Inflammatory macrophage treated with lipopolysaccharide for 1 hour (primary cell): ENCODE measurements at regions not wholly inside any gene's neighbourhood (a gene's known extent, or its start where the extent isn't known, plus 50 kb on each side); places are given as distances from the start of the nearest gene placed in this dataset.
A peak's percentile ranks its signal among the peaks of the same experiment; 100 is the strongest.
"Not testable (repeated sequence)": the region's sequence is repeated elsewhere in the genome, so short reads cannot be mapped to it uniquely, and the experiment has no call there.

ENCODE experiments used
- DNase-seq, 2 donors: peaks; one replicate each; pipeline ENCODE4 v3.0.0-alpha.2; 2020 to 2022

DNA sequence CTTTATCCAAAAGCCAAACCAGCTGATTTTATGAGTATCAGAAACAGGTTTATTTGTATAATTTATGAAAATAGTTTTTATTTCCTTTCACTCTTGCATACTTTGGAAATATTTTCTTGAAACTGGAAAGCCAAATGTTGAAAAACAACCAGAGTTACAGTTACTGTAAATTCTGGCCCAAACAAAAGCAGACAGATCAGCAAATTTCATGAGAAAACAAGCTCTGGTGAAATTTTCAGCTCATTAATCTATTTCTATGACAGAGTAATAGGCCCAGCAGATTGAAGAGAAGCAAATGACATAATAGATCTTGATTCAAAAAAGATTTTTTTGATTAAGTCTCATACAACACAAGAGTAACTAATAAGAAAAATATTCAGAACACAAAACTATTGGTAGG is 182.7 kb downstream of the ENC1 start:
- no peak for DNase-seq

GRCh38 chr5:74454263-74455030 is 186.1 kb downstream of the ENC1 start:
- DNase-seq: no peak

- peak; percentile 29 to 66 for DNase-seq
Measured at GRCh38 chr5:74452856-74453255, 187.7 kb downstream of the ENC1 start.

GRCh38 chr5:74450095-74450494 is 190.4 kb downstream of the ENC1 start:
- no peak for DNase-seq

DNA sequence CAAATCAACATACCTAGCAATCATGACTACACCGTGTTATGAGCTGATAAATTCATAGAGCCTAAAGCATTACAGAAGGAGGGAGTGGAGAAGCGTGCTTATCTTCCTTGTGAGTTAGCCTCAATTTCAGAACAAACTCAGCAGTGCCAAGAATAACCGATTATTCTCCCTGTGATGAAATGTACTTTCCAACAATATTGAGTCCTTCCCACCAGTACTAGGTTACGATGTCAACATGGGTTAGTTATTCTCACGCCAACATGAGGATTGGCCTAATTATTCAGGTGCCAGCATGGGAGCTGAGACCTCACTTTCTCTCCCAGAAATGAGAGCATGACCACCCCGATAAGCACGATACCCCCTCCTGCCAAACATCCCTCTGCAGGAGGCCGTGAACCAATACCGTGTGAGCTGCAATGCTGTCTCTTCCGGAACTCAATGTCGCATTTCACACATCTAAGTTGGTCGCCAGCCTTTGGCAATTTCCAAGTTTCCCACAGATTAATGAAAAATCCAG is 193.7 kb downstream of the ENC1 start:
- DNase-seq: no peak

- DNase-seq: no peak
Measured at GRCh38 chr5:74442466-74442865, 198.1 kb downstream of the ENC1 start.

DNA sequence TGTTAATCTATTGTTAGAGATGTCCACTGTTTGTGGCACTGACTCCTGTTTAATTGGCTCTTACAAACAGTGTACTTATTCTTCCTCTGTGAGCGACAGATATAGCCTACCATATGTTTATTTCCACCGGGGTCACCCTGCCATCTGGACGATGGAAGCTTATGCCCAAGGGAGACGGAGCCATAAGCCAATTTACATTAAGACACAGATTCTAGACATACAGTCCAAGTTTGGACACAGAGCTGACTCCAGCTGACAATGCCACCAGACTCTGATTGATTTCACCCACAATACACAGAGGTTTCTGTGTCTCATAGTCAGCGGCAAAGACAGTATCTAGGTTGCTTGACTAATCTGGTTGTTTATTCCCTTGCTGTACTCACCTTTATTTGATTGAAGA is 198.9 kb downstream of the ENC1 start:
- DNase-seq: no peak

- DNase-seq: no peak
Measured at GRCh38 chr5:74440341-74440740, 200.2 kb downstream of the ENC1 start.

- not testable (repeated sequence) for DNase-seq
Measured at GRCh38 chr5:74437870-74438269, 202.7 kb downstream of the ENC1 start.

DNA sequence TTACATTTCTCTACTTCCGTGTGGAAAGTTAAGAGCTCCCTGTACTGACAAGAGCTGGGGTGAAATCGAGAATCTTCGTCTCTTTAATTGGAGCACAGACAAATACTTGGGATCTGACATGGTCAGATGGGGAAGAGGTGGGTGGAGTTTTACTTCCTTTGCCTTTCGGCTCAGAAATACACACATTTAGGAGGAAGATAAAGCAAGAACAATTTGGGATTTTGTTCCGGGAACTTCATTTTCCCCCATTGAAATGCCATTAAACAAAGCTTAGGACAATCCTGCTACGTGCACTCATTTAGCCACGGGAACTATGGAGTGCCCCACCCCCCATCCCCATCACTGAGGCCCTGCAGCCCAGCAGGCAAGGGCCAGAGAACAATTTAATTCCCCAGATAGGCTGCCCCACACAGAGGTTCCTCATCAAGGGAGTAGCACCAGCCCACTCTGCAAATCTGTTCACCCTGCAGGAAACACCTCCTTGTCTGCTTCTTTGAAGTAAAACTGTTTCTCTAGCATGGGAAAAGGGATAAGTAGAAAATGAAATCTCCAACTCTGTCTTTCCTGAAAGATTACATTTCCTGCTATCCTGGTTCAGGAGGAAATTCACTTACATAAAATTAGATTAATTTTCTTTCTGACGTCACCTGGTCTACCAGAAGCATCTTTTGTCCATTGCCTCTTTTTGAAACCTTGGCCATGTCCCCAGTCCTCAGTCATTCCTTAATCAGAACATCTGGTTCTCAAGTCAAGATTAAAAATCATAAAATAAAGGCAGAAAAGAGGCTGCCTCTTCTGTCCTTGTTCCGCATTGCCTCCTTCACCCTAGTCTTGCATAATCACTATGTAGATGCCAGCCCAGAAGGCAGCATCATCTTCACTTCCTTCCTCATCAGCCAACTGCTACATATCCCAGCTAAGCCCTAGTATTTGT is 206.4 kb downstream of the ENC1 start:
- DNase-seq: peak; percentile 69 to 71

- DNase-seq: peak; percentile 76 to 82
Measured at GRCh38 chr5:74433255-74433895, 207.2 kb downstream of the ENC1 start.

DNA sequence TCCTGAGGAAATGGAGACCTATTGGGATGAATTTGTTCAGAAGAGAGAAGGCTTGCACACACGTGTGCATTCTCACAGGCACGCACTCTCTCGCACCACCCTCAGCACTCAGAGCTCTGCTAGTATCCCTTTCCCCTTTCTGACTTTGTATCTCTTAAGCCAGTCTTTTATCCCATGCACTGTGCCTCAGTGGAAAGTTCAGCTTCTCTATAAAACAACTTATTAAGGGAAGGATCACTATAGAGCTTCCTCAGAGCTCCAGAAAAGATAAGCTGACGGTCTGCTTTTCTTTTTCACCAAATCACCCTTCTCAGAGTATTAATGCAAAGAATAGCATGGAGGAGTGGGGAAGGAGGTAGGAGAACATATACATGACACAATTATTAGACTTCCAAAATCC is 207.8 kb downstream of the ENC1 start:
- no peak for DNase-seq

GRCh38 chr5:74432216-74432615 is 208.3 kb downstream of the ENC1 start:
- DNase-seq: peak; percentile 51 to 58

- no peak for DNase-seq
Measured at GRCh38 chr5:74431290-74431669, 209.2 kb downstream of the ENC1 start.

DNA sequence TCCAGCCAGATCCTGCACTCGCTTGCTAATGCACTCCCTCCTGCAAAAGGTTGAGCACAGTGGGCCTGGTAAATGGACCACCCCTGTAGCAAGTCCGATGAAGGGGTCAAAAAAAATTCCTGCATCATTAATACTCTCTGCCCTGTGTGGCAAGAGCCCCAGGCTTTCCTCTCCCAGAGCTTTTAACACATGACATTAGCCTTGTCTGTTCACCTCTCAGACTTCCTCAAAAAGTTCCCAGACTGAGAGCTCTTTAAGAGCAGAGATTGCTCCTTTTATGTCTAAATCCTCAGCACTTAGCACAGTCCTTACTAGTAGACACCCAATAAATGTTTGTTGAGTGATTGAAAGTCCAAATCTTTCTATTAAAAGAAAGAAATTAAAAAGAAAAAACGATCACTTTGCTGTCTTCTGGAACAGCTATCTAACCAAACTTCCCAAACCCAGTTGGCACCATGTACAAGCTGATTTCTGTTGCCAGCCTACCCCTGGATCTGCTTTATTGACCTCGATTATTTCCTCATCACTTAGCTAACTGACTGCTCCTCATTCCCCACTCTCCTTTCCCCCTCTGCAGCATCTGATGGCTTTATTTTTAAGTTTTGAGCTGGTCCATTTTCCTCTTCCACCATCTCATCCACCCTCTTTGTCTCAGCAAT is 209.8 kb downstream of the ENC1 start:
- peak; percentile 43 to 56 for DNase-seq

DNA sequence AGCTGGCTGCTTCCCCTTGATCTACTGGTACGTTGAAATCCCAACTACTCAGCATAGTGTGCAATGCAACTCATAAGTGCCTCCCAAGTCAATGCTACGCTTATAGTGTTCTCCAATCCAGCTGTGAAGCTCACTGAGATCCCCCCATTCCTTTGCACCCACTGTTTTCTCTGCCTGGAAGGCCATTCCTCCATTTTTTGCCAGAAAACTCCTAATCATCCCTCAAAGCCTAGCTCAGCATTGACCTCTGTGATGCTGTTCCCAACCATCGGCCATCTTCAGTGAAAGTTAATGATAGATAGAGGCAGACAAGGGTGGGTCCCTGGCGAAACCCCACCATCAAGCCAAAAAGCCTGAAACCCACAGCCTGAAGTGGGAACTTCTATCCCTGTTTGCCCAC is 211.0 kb downstream of the ENC1 start:
- DNase-seq: no peak

- DNase-seq: no peak
Measured at GRCh38 chr5:74428876-74429275, 211.7 kb downstream of the ENC1 start.

DNA sequence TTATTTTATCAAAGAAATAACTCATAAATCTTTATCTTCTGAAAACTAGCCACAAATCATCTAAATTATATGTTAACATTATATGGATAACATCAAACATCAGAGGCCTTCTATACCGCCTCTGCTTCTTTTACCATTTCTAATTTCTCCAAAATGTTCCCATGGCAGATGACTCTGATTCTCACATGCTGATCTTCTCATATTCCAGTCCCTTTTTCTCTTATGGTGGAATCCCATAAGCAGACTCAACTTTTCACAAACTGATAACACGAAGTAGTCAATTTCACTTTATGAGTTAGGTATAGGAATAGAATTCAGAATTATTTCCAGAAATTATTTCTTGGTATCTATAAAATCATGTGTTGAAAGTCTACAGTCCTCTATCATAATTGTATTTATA is 212.3 kb downstream of the ENC1 start:
- no peak for DNase-seq

GRCh38 chr5:74426506-74426905 is 214.0 kb downstream of the ENC1 start:
- DNase-seq: no peak

DNA sequence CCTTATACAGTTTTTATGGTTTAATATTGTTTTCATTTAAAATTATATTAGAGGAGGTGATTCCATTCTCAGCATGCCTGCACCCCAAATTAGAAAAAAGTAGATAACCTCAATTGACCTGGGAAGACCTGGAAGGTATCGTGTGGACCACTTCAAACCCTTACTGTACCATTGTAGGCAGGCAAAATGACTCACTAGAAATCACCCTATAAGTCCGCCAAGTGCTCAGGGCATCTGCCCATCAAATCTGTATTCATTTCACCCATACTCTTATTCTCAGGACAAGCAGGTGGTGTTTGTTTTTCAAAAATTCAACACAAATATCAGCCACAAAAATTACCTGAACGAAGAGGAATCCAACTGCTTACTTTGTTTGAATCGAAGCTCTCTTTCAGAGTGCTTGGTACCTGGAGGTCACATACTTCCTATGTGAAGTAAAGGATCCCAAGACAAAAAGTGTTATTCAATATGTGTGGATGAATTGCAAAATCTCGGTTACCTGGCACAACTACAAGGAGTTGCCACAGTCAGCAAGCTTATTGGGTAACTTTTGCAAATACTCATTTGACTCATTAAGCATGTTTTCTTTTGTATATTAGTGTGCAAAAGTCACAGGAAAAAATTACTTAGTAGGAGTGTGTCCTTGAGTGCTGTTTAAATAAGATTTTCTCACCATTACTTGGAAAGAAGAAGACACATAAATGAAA is 216.2 kb downstream of the ENC1 start:
- no peak for DNase-seq

- DNase-seq: no peak
Measured at GRCh38 chr5:74423383-74423782, 217.1 kb downstream of the ENC1 start.

DNA sequence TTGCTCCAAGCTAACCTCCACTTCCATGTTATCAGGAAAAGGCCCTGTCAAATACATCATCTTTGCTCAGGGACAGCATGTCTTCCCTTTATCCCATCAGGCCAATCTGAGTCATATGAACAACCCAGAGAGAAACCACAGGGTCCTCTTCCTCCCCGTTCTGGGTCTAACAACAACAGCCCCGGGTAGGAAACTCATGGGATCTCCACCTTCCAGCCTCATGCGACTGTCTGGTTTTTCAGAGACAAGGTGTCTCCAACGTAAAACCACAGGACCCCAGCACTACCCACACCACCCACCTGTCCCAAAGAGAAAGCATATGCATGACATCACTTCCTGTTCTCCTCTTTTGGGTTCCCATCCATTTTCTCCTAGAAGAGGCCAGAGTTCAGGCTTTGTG is 217.9 kb downstream of the ENC1 start:
- DNase-seq: no peak
